ENCODE measurements at regions not wholly inside any gene's neighbourhood (a gene's known extent, or its start where the extent isn't known, plus 50 kb on each side); places are given as distances from the start of the nearest gene placed in this dataset.

- TF ChIP-seq CREB1 (CRISPR knock-in tag; IDR thresholded peaks at IDR 0.05; ENCODE audit: low read depth) (no peak), EZH2 (IDR thresholded peaks at IDR 0.05; ENCODE audit: low read depth, unreplicated experiment) (no peak), EZH2phosphoT487 (IDR thresholded peaks at IDR 0.05; ENCODE audit: unreplicated experiment) (no peak), POLR2AphosphoS5 (IDR thresholded peaks at IDR 0.05; ENCODE audit: low read depth) (no peak), ZNF114 (CRISPR knock-in tag; IDR thresholded peaks at IDR 0.05) (no peak)
These were observed 339.1 kb downstream of the ZNF536 start (continued) for GRCh38 chr19:30711296-30711695.

- no peaks in the 10 kb centered on the region for H3K79me2 ChIP-seq (replicated peaks; ENCODE audit: insufficient read depth)
- Mint-ChIP-seq H3K4me1 (peaks cover 13% of the 10 kb centered on the region; the same call in 2 of the 3 replicates), H3K27ac (no peak overlapping the region), H3K9me3 (no peaks in the 10 kb centered on the region), H3K4me3 (no peak overlapping the region), H3K27me3 (ENCODE audit: insufficient read depth, low read depth, poor library complexity) (peaks cover 1% of the 10 kb centered on the region), H3K36me3 (ENCODE audit: low read depth) (no peaks in the 10 kb centered on the region)
- TF ChIP-seq NANOG (IDR thresholded peaks at IDR 0.05; ENCODE audit: borderline replicate concordance), result no peak
- no peak for TF ChIP-seq ZNF114 (CRISPR knock-in tag; IDR thresholded peaks at IDR 0.05)
- no peaks in the 10 kb centered on the region for H3K36me3 ChIP-seq (ENCODE audit: insufficient read depth)
- H3K4me3 ChIP-seq, result no peak overlapping the region
- H3K4me2 ChIP-seq, result no peak overlapping the region
- H3K27me3 ChIP-seq (ENCODE audit: insufficient read depth), result no peaks in the 10 kb centered on the region
- ATAC-seq (peak; percentile 31; the same call in 1 of the 3 replicates), DNase-seq (ENCODE audit: low spot score) (no peak)
- no peak overlapping the region for H3K27ac ChIP-seq (ENCODE audit: low read depth)
- no peaks in the 10 kb centered on the region for H3F3A ChIP-seq (replicated peaks; ENCODE audit: low read depth)
- H2AFZ ChIP-seq, result peak overlapping the region; percentile 86
- no peaks in the 10 kb centered on the region for H3K4me1 ChIP-seq (ENCODE audit: insufficient read depth)
- H4K20me1 ChIP-seq (replicated peaks; ENCODE audit: insufficient read depth), result no peaks in the 10 kb centered on the region
- H3K9me2 ChIP-seq (ENCODE audit: insufficient read depth), result no peaks in the 10 kb centered on the region
These were observed 338.5 kb downstream of the ZNF536 start for GRCh38 chr19:30710721-30711120.

- Histone ChIP-seq H3K79me2 (replicated peaks; ENCODE audit: insufficient read depth) (no peaks in the 10 kb centered on the region), H4K20me1 (replicated peaks; ENCODE audit: insufficient read depth) (no peaks in the 10 kb centered on the region), H2AFZ (no peak overlapping the region; the same call in 1 of the 2 replicates), H3K27ac (ENCODE audit: low read depth) (no peak overlapping the region), H3K4me3 (no peak overlapping the region), H3K9me2 (ENCODE audit: insufficient read depth) (no peaks in the 10 kb centered on the region), H3F3A (replicated peaks; ENCODE audit: low read depth) (no peaks in the 10 kb centered on the region), H3K27me3 (ENCODE audit: insufficient read depth) (no peaks in the 10 kb centered on the region), H3K36me3 (ENCODE audit: insufficient read depth) (no peaks in the 10 kb centered on the region), H3K4me1 (ENCODE audit: insufficient read depth) (no peaks in the 10 kb centered on the region), H3K4me2 (no peak overlapping the region)
- Mint-ChIP-seq H3K4me1 (peaks cover 10% of the 10 kb centered on the region; the same call in 2 of the 3 replicates), H3K36me3 (ENCODE audit: low read depth) (no peaks in the 10 kb centered on the region), H3K27ac (no peak overlapping the region), H3K9me3 (no peaks in the 10 kb centered on the region), H3K27me3 (ENCODE audit: insufficient read depth, low read depth, poor library complexity) (peaks cover 1% of the 10 kb centered on the region), H3K4me3 (no peak overlapping the region)
- ATAC-seq, result no peak
- no peak for DNase-seq (ENCODE audit: low spot score)
- TF ChIP-seq ZNF331 (CRISPR knock-in tag; IDR thresholded peaks at IDR 0.05; ENCODE audit: low read depth) (no peak), STAT1 (IDR thresholded peaks at IDR 0.05; ENCODE audit: unreplicated experiment) (no peak), JUNB (IDR thresholded peaks at IDR 0.05; ENCODE audit: unreplicated experiment) (no peak), ETS1 (IDR thresholded peaks at IDR 0.05) (no peak)
These were observed 336.4 kb downstream of the ZNF536 start for GRCh38 chr19:30708416-30709178.
